ENCODE measurements at regions not wholly inside any gene's neighbourhood (a gene's known extent, or its start where the extent isn't known, plus 50 kb on each side); places are given as distances from the start of the nearest gene placed in this dataset.

GRCh38 chr15:26070095-26070532 is 207.0 kb upstream of the ATP10A start:
- Histone ChIP-seq H3K36me3 (no peaks in the 10 kb centered on the region), H3K9me3 (peaks cover 0 to 7% (median 0%) of the 10 kb centered on the region in 11 donors), H3K4me1 (no peaks in the 10 kb centered on the region), H3K27ac (no peak overlapping the region), H3K27me3 (peaks cover 0 to 41% (median 11%) of the 10 kb centered on the region in 7 donors), H3K4me3 (no peak overlapping the region)
- intact Hi-C loops (cut with DNase I) = no loop called here
- DNase-seq (no peak), ATAC-seq (no peak)
- no peak for TF ChIP-seq CTCF (IDR thresholded peaks at IDR 0.05)
- WGBS, 2 donors = 40 to 47% methylated on average over 8 of the region's 8 CpGs

GRCh38 chr15:26069231-26069641 is 206.1 kb upstream of the ATP10A start:
- H3K27ac ChIP-seq = no peak overlapping the region
- H3K9me3 ChIP-seq = peaks cover 0 to 7% (median 0%) of the 10 kb centered on the region in 11 donors
- no peak for ATAC-seq
- intact Hi-C loops (cut with DNase I) = loop anchor here in 1 of 10 donors (10.0 kb wide), 1 partner anchor 66 kb away; no protein-coding TSS in a partner anchor
- no peak for TF ChIP-seq CTCF (IDR thresholded peaks at IDR 0.05)
- no peak overlapping the region for H3K4me3 ChIP-seq
- 86% methylated on average over 1 of the region's 1 CpG for WGBS, 2 donors
- no peak for DNase-seq
- H3K36me3 ChIP-seq = no peaks in the 10 kb centered on the region
- peaks cover 0 to 43% (median 11%) of the 10 kb centered on the region in 7 donors for H3K27me3 ChIP-seq
- no peaks in the 10 kb centered on the region for H3K4me1 ChIP-seq

GRCh38 chr15:26066896-26067295 is 203.8 kb upstream of the ATP10A start:
- ATAC-seq = no peak

GRCh38 chr15:26065723-26066122 is 202.6 kb upstream of the ATP10A start:
- Histone ChIP-seq H3K36me3 (no peaks in the 10 kb centered on the region), H3K4me1 (no peaks in the 10 kb centered on the region), H3K27me3 (peaks cover 0 to 21% (median 0%) of the 10 kb centered on the region in 7 donors), H3K4me3 (no peak overlapping the region), H3K27ac (no peak overlapping the region), H3K9me3 (peaks cover 0 to 7% (median 0%) of the 10 kb centered on the region in 11 donors)
- ATAC-seq (no peak), DNase-seq (no peak)
- no peak for TF ChIP-seq CTCF (IDR thresholded peaks at IDR 0.05)
- intact Hi-C loops (cut with DNase I) = loop anchor here in 1 of 10 donors (10.0 kb wide), 1 partner anchor 69 kb away; no protein-coding TSS in a partner anchor
- WGBS, 2 donors = 68 to 74% methylated on average over 2 of the region's 2 CpGs

More at GRCh38 chr15:26066896-26067295, 203.8 kb upstream of the ATP10A start:
- H3K4me3 ChIP-seq = no peak overlapping the region
- peaks cover 0 to 31% (median 8%) of the 10 kb centered on the region in 7 donors for H3K27me3 ChIP-seq
- peaks cover 0 to 7% (median 0%) of the 10 kb centered on the region in 11 donors for H3K9me3 ChIP-seq
- H3K27ac ChIP-seq = no peak overlapping the region
- intact Hi-C loops (cut with DNase I) = loop anchor here in 1 of 10 donors (10.0 kb wide), 1 partner anchor 68 kb away; no protein-coding TSS in a partner anchor
- no peak for TF ChIP-seq CTCF (IDR thresholded peaks at IDR 0.05)
- no peaks in the 10 kb centered on the region for H3K4me1 ChIP-seq
- H3K36me3 ChIP-seq = no peaks in the 10 kb centered on the region
- DNase-seq = no peak
- 18 to 43% methylated on average over 2 of the region's 2 CpGs for WGBS, 2 donors
